ENCODE measurements at regions not wholly inside any gene's neighbourhood (a gene's known extent, or its start where the extent isn't known, plus 50 kb on each side); places are given as distances from the start of the nearest gene placed in this dataset.

DNA sequence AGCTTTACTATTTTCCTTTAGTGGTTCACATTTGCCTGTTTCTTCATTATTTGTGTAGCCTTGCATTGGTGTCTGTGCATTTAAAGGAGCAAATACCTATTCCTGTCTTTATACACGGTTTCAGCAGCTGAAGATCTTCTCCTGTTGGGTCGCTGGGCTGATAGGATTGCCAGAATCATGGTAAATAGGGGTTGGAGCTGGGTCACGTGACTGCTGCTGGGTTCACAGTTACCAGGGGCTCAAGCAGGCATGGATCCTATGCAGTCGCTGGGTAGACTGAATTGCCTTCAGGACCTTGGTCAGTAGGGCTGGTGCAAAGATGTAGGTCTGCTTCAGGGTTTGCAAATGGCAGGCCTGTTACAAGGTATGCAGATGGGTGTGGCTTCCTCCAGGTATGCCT, 398.4 kb downstream of the RPS29 start:
- TF ChIP-seq, protein P1, sequence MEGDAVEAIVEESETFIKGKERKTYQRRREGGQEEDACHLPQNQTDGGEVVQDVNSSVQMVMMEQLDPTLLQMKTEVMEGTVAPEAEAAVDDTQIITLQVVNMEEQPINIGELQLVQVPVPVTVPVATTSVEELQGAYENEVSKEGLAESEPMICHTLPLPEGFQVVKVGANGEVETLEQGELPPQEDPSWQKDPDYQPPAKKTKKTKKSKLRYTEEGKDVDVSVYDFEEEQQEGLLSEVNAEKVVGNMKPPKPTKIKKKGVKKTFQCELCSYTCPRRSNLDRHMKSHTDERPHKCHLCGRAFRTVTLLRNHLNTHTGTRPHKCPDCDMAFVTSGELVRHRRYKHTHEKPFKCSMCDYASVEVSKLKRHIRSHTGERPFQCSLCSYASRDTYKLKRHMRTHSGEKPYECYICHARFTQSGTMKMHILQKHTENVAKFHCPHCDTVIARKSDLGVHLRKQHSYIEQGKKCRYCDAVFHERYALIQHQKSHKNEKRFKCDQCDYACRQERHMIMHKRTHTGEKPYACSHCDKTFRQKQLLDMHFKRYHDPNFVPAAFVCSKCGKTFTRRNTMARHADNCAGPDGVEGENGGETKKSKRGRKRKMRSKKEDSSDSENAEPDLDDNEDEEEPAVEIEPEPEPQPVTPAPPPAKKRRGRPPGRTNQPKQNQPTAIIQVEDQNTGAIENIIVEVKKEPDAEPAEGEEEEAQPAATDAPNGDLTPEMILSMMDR (IDR thresholded peaks at IDR 0.05; ENCODE audit: low read depth, low read length, missing control alignments) = no peak
- DNase-seq (ENCODE audit: low read depth) = no peak
- H3K4me3 ChIP-seq (ENCODE audit: low read depth, low read length) = no peak overlapping the region

DNA sequence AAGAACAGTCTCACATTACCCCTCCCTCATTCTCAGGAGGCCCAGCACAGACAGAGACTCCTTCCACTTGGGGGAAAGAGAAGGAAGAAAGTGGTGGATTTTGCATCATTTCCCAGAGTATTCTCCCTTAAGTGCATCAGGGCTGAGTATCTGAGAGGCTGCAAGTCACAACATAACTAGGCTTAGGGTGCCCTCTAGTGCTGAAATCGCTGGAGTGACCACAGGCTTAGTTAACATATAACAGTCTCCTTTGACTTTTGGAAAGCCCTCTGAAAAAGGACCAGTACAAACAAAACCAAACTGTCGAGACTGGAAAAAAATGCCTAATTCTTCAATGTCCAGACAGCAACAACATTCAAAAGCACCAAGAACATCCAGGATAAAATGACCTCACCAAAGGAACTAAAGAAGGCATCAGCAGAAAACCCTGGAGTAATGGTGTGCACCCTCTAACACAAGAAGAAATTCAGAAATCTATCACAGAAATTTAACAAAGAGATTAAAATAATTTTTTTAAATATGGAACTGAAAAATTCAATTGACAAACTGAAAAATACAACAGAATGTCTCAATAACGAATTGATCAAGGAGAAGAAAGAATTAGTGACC, 412.3 kb downstream of the RPS29 start:
- no peak overlapping the region for H3K4me3 ChIP-seq (ENCODE audit: low read depth, low read length)
- TF ChIP-seq, protein P1 (IDR thresholded peaks at IDR 0.05; ENCODE audit: low read depth, low read length, missing control alignments) = peak; percentile 67
- peak; percentile 30 for DNase-seq (ENCODE audit: low read depth)

DNA sequence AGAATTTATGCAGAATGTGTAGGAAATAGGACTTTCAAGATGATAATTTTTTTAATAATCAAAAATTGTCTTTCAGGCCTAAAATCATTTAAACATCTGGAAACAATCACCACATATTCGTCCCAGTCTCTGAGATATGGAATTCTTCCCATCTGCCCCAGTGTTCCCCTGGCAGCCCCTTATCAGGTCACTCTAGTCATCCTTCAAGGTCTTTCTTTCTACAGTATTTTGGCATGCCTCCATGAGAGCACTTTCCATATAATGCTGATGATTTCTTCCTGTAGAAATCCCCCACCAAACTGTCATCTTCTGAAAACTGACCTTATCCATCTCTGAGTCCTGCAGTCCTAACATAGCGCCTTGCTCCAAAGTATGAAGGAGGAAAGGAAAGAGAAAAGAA, 422.1 kb downstream of the RPS29 start:
- DNase-seq (ENCODE audit: low read depth) = no peak
- TF ChIP-seq, protein P1 (IDR thresholded peaks at IDR 0.05; ENCODE audit: low read depth, low read length, missing control alignments) = no peak
- no peak overlapping the region for H3K4me3 ChIP-seq (ENCODE audit: low read depth, low read length)

DNA sequence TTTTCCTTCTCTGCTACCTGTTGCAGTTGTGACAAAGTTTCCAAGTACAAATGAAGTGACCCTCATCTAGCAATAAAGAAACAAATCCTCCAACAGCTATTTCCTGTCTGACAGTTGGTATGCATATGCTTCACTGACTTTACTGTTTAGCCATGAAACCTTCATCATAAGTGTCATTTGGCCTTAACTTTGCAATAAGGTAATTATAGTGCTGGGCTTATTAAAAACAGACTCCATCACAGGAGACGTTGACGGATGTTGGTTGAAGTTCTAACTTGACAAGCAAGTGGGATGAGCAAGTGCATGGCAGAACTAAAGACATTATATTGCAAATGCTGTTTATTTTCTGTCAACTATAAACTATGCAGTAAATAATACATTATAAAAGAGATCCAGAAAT, 425.2 kb downstream of the RPS29 start:
- no peak overlapping the region for H3K4me3 ChIP-seq (ENCODE audit: low read depth, low read length)
- TF ChIP-seq, protein P1 (IDR thresholded peaks at IDR 0.05; ENCODE audit: low read depth, low read length, missing control alignments) = no peak
- DNase-seq (ENCODE audit: low read depth) = no peak

DNA sequence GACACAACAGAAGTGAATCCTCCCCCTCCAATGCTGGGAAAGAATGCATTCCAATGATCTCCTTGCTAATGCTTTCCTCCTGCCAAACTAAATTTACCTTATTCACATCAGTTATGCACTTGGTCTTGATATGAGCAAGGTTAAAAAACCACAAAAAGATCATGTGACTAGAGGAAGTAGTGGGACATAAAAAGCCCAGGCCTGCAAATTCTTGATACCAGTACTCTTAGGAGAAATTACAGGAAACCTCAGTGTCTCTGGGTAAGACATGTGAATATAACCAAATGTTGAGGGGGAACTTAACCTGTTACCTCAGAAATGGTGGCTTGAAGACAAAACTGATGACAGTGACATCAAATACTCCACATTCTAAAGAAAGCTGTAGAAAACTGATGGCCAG, 427.1 kb downstream of the RPS29 start:
- H3K4me3 ChIP-seq (ENCODE audit: low read depth, low read length) = no peak overlapping the region
- DNase-seq (ENCODE audit: low read depth) = no peak
- TF ChIP-seq, protein P1 (IDR thresholded peaks at IDR 0.05; ENCODE audit: low read depth, low read length, missing control alignments) = no peak

DNA sequence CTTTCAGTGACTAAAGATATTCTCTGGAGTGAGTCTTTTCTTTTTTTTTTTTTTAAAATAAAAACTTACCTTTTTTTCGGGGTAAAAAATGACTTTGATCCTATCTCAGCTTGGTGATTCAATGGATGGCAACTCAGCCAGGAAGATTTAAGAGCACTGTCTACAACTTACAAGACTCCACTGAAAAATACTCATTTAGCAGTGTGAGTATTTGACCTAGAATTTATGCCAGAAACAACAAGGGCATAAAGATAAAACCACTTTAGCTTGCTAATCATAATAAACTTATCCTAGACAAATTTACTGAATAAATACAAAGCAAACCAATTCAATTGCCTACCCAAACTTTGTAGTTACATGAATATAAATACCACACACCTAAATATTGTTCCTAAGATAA, 446.6 kb downstream of the RPS29 start:
- TF ChIP-seq, protein P1 (IDR thresholded peaks at IDR 0.05; ENCODE audit: low read depth, low read length, missing control alignments) = no peak
- H3K4me3 ChIP-seq (ENCODE audit: low read depth, low read length) = no peak overlapping the region
- DNase-seq (ENCODE audit: low read depth) = no peak

DNA sequence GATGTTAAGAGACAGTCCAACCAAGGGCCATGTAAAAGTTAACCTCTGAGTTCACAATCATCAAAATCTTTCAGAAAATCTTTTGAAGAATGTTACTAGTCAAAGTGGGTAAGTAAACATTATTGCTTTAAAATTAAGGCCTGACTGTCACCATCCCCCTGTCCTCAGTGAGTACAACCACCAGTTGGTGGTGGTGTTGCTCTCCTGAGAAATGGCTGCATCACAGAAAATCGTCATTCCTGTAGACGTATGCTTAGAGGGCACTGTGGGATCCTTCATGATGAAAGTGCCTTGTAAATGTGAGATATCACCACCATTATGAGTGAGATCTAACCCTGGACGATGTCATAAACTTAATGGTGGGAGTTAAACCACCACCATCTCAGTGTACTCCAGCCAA, 451.2 kb downstream of the RPS29 start:
- TF ChIP-seq, protein P1 (IDR thresholded peaks at IDR 0.05; ENCODE audit: low read depth, low read length, missing control alignments) = no peak
- H3K4me3 ChIP-seq (ENCODE audit: low read depth, low read length) = no peak overlapping the region
- no peak for DNase-seq (ENCODE audit: low read depth)

Measured in GM12864 (cell line).